OCI-LY3 (cell line): ENCODE measurements at regions not wholly inside any gene's neighbourhood (a gene's known extent, or its start where the extent isn't known, plus 50 kb on each side); places are given as distances from the start of the nearest gene placed in this dataset.

Experiments
- H2AFZ ChIP-seq: fragments of 200-600, 300-600 bp; shearing (Covaris generic); 2 replicates; pipeline ENCODE4 v1.6.0; 2014; ENCODE audit warnings: antibody characterized with exemption, low read depth, low read length
- H3K27ac ChIP-seq: fragments of 200-600, 300-600 bp; sonication (generic); 2 replicates; pipeline ENCODE4 v1.5.1; 2014; ENCODE audit warnings: mild to moderate bottlenecking, low read length, moderate library complexity, mixed read lengths
- H3K27me3 ChIP-seq: fragments of 200-600, 300-600 bp; sonication (generic); 2 replicates; pipeline ENCODE4 v1.6.1; 2014; ENCODE audit warnings: low read depth, low read length, mixed read lengths
- H3K36me3 ChIP-seq: fragments of 200-600, 300-600 bp; sonication (generic); replicated peaks from 2 replicates; pipeline ENCODE3; 2014; ENCODE audit warnings: low read depth, low read length, mixed read lengths
- H3K4me1 ChIP-seq: fragments of 300-600, 200-600 bp; sonication (generic); 2 replicates; pipeline ENCODE4 v1.6.1; 2014; ENCODE audit warnings: low read length, mixed read lengths
- H3K4me2 ChIP-seq: fragments of 200-600, 300-600 bp; sonication (generic); 2 replicates; pipeline ENCODE4 v1.6.1; 2014; ENCODE audit warnings: low read length, mixed read lengths
- H3K4me3 ChIP-seq: fragments of 300-600, 200-600 bp; sonication (generic); 2 replicates; pipeline ENCODE4 v1.5.1; 2014; ENCODE audit warnings: antibody characterized with exemption, mild to moderate bottlenecking, low read length, moderate library complexity
- H3K79me2 ChIP-seq: fragments of 300-600, 200-600 bp; shearing (Covaris generic); 2 replicates; pipeline ENCODE4 v1.6.1; 2014; ENCODE audit warnings: mild to moderate bottlenecking, low read length, mixed read lengths
- H3K9ac ChIP-seq: fragments of 300-600, 200-600 bp; shearing (Covaris generic); 2 replicates; pipeline ENCODE4 v1.6.0; 2014; ENCODE audit warnings: mild to moderate bottlenecking, low read length, moderate library complexity
- H3K9me3 ChIP-seq: fragments of 200-600, 300-600 bp; shearing (Covaris generic); 2 replicates; pipeline ENCODE4 v1.6.1; 2014; ENCODE audit warnings: low read length, mixed read lengths; ENCODE audit not compliant: insufficient read depth
- H4K20me1 ChIP-seq: fragments of 200-600, 300-600 bp; sonication (generic); 2 replicates; pipeline ENCODE4 v1.6.1; 2016; ENCODE audit warnings: low read length, mixed read lengths; ENCODE audit not compliant: insufficient read depth
- CTCF ChIP-seq: fragments of 200-600, 300-600 bp; sonication (generic); IDR thresholded peaks from 2 replicates; pipeline ENCODE4 v1.5.1; 2014; ENCODE audit warnings: antibody characterized with exemption, low read length, low read depth
- EZH2phosphoT487 ChIP-seq: fragments of 200-600 bp; shearing (Covaris generic); IDR thresholded peaks from 2 replicates; pipeline ENCODE4 v1.6.1; 2018; ENCODE audit warnings: antibody characterized with exemption, mixed run types, low read depth

GRCh38 chr12:66832997-66833396, 154.1 kb upstream of the GRIP1 start:
- Histone ChIP-seq H3K4me3 (no peak overlapping the region), H2AFZ (no peak overlapping the region), H3K27ac (no peak overlapping the region), H3K79me2 (no peaks in the 10 kb centered on the region), H3K36me3 (no peaks in the 10 kb centered on the region), H4K20me1 (no peaks in the 10 kb centered on the region; the same call in 1 of the 2 replicates), H3K4me2 (no peak overlapping the region), H3K27me3 (no peaks in the 10 kb centered on the region), H3K9ac (no peak overlapping the region), H3K4me1 (peaks cover 4% of the 10 kb centered on the region), H3K9me3 (no peaks in the 10 kb centered on the region)
- TF ChIP-seq EZH2phosphoT487, result no peak
- TF ChIP-seq CTCF, result no peak

- no peak overlapping the region for H2AFZ ChIP-seq
- H3K9ac ChIP-seq, result no peak overlapping the region
- H4K20me1 ChIP-seq, result no peaks in the 10 kb centered on the region; the same call in 1 of the 2 replicates
- H3K9me3 ChIP-seq, result no peaks in the 10 kb centered on the region
- no peak overlapping the region for H3K4me2 ChIP-seq
- TF ChIP-seq CTCF, result no peak
- TF ChIP-seq EZH2phosphoT487, result no peak
- H3K36me3 ChIP-seq, result no peaks in the 10 kb centered on the region
- peaks cover 4% of the 10 kb centered on the region for H3K4me1 ChIP-seq
- no peaks in the 10 kb centered on the region for H3K27me3 ChIP-seq
- no peak overlapping the region for H3K27ac ChIP-seq
- no peaks in the 10 kb centered on the region for H3K79me2 ChIP-seq
- H3K4me3 ChIP-seq, result no peak overlapping the region
These were observed 157.9 kb upstream of the GRIP1 start for GRCh38 chr12:66836623-66837310.

- TF ChIP-seq CTCF, result no peak
- Histone ChIP-seq H3K79me2 (no peaks in the 10 kb centered on the region), H3K36me3 (no peaks in the 10 kb centered on the region), H3K27me3 (no peaks in the 10 kb centered on the region), H3K4me2 (no peak overlapping the region), H2AFZ (no peak overlapping the region), H4K20me1 (no peaks in the 10 kb centered on the region; the same call in 1 of the 2 replicates), H3K9ac (no peak overlapping the region), H3K4me1 (peaks cover 4% of the 10 kb centered on the region), H3K4me3 (no peak overlapping the region), H3K9me3 (no peaks in the 10 kb centered on the region), H3K27ac (no peak overlapping the region)
These were observed 158.4 kb upstream of the GRIP1 start for GRCh38 chr12:66837311-66837627.

- H4K20me1 ChIP-seq, result no peaks in the 10 kb centered on the region; the same call in 1 of the 2 replicates
- no peaks in the 10 kb centered on the region for H3K36me3 ChIP-seq
- H3K27me3 ChIP-seq, result no peaks in the 10 kb centered on the region
- H3K4me2 ChIP-seq, result no peak overlapping the region
- H3K79me2 ChIP-seq, result no peaks in the 10 kb centered on the region
- H3K27ac ChIP-seq, result no peak overlapping the region
- H2AFZ ChIP-seq, result no peak overlapping the region
- no peak overlapping the region for H3K9ac ChIP-seq
- H3K9me3 ChIP-seq, result no peaks in the 10 kb centered on the region
- peaks cover 4% of the 10 kb centered on the region for H3K4me1 ChIP-seq
- H3K4me3 ChIP-seq, result no peak overlapping the region
- TF ChIP-seq EZH2phosphoT487 (no peak), CTCF (no peak)
These were observed 159.5 kb upstream of the GRIP1 start for GRCh38 chr12:66838366-66838765.
